SU-DHL-6 (cell line): ENCODE measurements at regions not wholly inside any gene's neighbourhood (a gene's known extent, or its start where the extent isn't known, plus 50 kb on each side); places are given as distances from the start of the nearest gene placed in this dataset.
"Not testable (repeated sequence)": the region's sequence is repeated elsewhere in the genome, so short reads cannot be mapped to it uniquely, and the experiment has no call there.

Experiments used
- H2AFZ ChIP-seq: fragments of 200-600 bp; sonication (generic); 2 replicates; pipeline ENCODE4 v1.6.1; 2014; ENCODE audit warnings: low read depth, mild to moderate bottlenecking, moderate library complexity, mixed read lengths, antibody characterized with exemption, low read length; ENCODE audit not compliant: severe bottlenecking
- H3F3A ChIP-seq: fragments of 200-600 bp; shearing (Covaris generic); 2 replicates; pipeline ENCODE4 v1.6.0; 2016; ENCODE audit warnings: antibody characterized with exemption, mild to moderate bottlenecking; ENCODE audit not compliant: insufficient read depth
- H3K27ac ChIP-seq: fragments of 200-600 bp; sonication (generic); 2 replicates; pipeline ENCODE4 v1.5.1; 2016; ENCODE audit warnings: low read depth, mild to moderate bottlenecking, low read length, moderate library complexity, mixed read lengths
- H3K27me3 ChIP-seq: fragments of 200-600 bp; sonication (generic), shearing (Covaris generic); 2 replicates; pipeline ENCODE4 v1.6.0; 2014; ENCODE audit warnings: mild to moderate bottlenecking, low read length
- H3K36me3 ChIP-seq: fragments of 200-600 bp; sonication (generic); 2 replicates; pipeline ENCODE4 v1.6.1; 2014; ENCODE audit warnings: mild to moderate bottlenecking, low read length, mixed read lengths
- H3K4me2 ChIP-seq: fragments of 300-600, 200-600 bp; shearing (Covaris generic), sonication (generic); 2 replicates; pipeline ENCODE4 v1.6.0; 2014; ENCODE audit warnings: low read length, low read depth, mild to moderate bottlenecking; ENCODE audit not compliant: poor library complexity, severe bottlenecking
- H3K4me3 ChIP-seq: fragments of 200-600 bp; sonication (generic); 2 replicates; pipeline ENCODE4 v1.5.1; 2014; ENCODE audit warnings: antibody characterized with exemption, low read length, mild to moderate bottlenecking, mixed read lengths; ENCODE audit not compliant: insufficient read depth, poor library complexity, severe bottlenecking
- H3K79me2 ChIP-seq: fragments of 200-600 bp; sonication (generic); 2 replicates; pipeline ENCODE4 v1.6.1; 2014; ENCODE audit warnings: mild to moderate bottlenecking, low read length, moderate library complexity; ENCODE audit not compliant: insufficient read depth
- H3K9ac ChIP-seq: fragments of 200-600 bp; sonication (generic); 2 replicates; pipeline ENCODE4 v1.7.0; 2014; ENCODE audit warnings: mild to moderate bottlenecking, low read length
- H3K9me2 ChIP-seq: fragments of 200-600 bp; sonication (generic); replicated peaks from 2 replicates; pipeline ENCODE4 v1.6.1; 2014; ENCODE audit warnings: low read length; ENCODE audit not compliant: insufficient read depth
- H3K9me3 ChIP-seq: fragments of 200-600 bp; sonication (generic); 2 replicates; pipeline ENCODE4 v1.6.1; 2014; ENCODE audit warnings: low read length, mixed read lengths; ENCODE audit not compliant: insufficient read depth
- H4K20me1 ChIP-seq: fragments of 200-600 bp; sonication (generic); 2 replicates; pipeline ENCODE4 v1.6.1; 2014; ENCODE audit warnings: low read depth, mild to moderate bottlenecking, antibody characterized with exemption, low read length, moderate library complexity, mixed read lengths
- CTCF ChIP-seq: fragments of 200-600 bp; sonication (generic); IDR thresholded peaks from one replicate; pipeline ENCODE4 v1.5.1; 2017; ENCODE audit warnings: antibody characterized with exemption, mild to moderate bottlenecking, low read length, moderate library complexity; ENCODE audit not compliant: insufficient read depth, poor library complexity, severe bottlenecking
- EZH2phosphoT487 ChIP-seq: fragments of 200-600 bp; sonication (generic), shearing (Covaris generic); conservative IDR thresholded peaks from 2 replicates; pipeline ENCODE4 v1.6.1; 2018; ENCODE audit warnings: mild to moderate bottlenecking, antibody characterized with exemption, low read length, moderate library complexity, mixed read lengths

GRCh38 chr7:109622320-109622719, 1052.6 kb downstream of the DNAJB9 start:
- no peak overlapping the region for H2AFZ ChIP-seq
- H3K9ac ChIP-seq, result no peak overlapping the region
- H4K20me1 ChIP-seq, result no peaks in the 10 kb centered on the region
- no peaks in the 10 kb centered on the region for H3K27me3 ChIP-seq
- no peak overlapping the region for H3K27ac ChIP-seq
- no peaks in the 10 kb centered on the region for H3K9me2 ChIP-seq
- TF ChIP-seq EZH2phosphoT487 (no peak), CTCF (no peak)
- no peak overlapping the region for H3K4me2 ChIP-seq
- no peaks in the 10 kb centered on the region for H3K36me3 ChIP-seq
- no peaks in the 10 kb centered on the region for H3F3A ChIP-seq
- no peak overlapping the region for H3K4me3 ChIP-seq
- no peaks in the 10 kb centered on the region for H3K9me3 ChIP-seq
- H3K79me2 ChIP-seq, result no peaks in the 10 kb centered on the region

- H3K27me3 ChIP-seq, H3F3A ChIP-seq, H3K4me2 ChIP-seq, H3K4me3 ChIP-seq, H3K9me3 ChIP-seq, H2AFZ ChIP-seq, H3K79me2 ChIP-seq, H4K20me1 ChIP-seq, H3K9ac ChIP-seq, H3K27ac ChIP-seq, H3K9me2 ChIP-seq, H3K36me3 ChIP-seq: not testable (repeated sequence)
Observed at GRCh38 chr7:109632890-109633289, 1063.2 kb downstream of the DNAJB9 start.

GRCh38 chr7:109635374-109635773, 1065.7 kb downstream of the DNAJB9 start:
- Histone ChIP-seq H3K9me3 (peaks cover 8% of the 10 kb centered on the region; the same call in 1 of the 2 replicates), H3K4me3 (no peak overlapping the region), H3K27me3 (no peaks in the 10 kb centered on the region), H3K27ac (no peak overlapping the region), H3K9ac (no peak overlapping the region), H4K20me1 (no peaks in the 10 kb centered on the region), H3F3A (no peaks in the 10 kb centered on the region), H3K4me2 (no peak overlapping the region), H3K36me3 (no peaks in the 10 kb centered on the region), H3K9me2 (no peaks in the 10 kb centered on the region), H3K79me2 (no peaks in the 10 kb centered on the region), H2AFZ (no peak overlapping the region)
- no peak for TF ChIP-seq EZH2phosphoT487
- TF ChIP-seq CTCF, result no peak

- Histone ChIP-seq H3K4me3 (no peak overlapping the region), H4K20me1 (no peaks in the 10 kb centered on the region), H3K9ac (no peak overlapping the region), H3K27ac (no peak overlapping the region), H3K79me2 (no peaks in the 10 kb centered on the region), H3K36me3 (no peaks in the 10 kb centered on the region), H3K9me2 (no peaks in the 10 kb centered on the region), H3K4me2 (no peak overlapping the region), H3K27me3 (no peaks in the 10 kb centered on the region), H2AFZ (no peak overlapping the region), H3K9me3 (peaks cover under 1% of the 10 kb centered on the region; the same call in 1 of the 2 replicates), H3F3A (no peaks in the 10 kb centered on the region)
- no peak for TF ChIP-seq EZH2phosphoT487
- no peak for TF ChIP-seq CTCF
Observed at GRCh38 chr7:109637428-109637990, 1067.8 kb downstream of the DNAJB9 start.
